ENCODE measurements at regions not wholly inside any gene's neighbourhood (a gene's known extent, or its start where the extent isn't known, plus 50 kb on each side); places are given as distances from the start of the nearest gene placed in this dataset.

GRCh38 chr14:101002738-101003137 is 99.2 kb upstream of the RTL1 start:
- in situ Hi-C loops (cut with MboI; ENCODE audit: low sequenced_read_pairs): no loop called here

- in situ Hi-C loops (cut with MboI; ENCODE audit: low sequenced_read_pairs): no loop called here
Measured at GRCh38 chr14:101004176-101004575, 100.7 kb upstream of the RTL1 start.

GRCh38 chr14:101004954-101005353 is 101.4 kb upstream of the RTL1 start:
- in situ Hi-C loops (cut with MboI; ENCODE audit: low sequenced_read_pairs): no loop called here

GRCh38 chr14:101005447-101005846 is 101.9 kb upstream of the RTL1 start:
- in situ Hi-C loops (cut with MboI; ENCODE audit: low sequenced_read_pairs): no loop called here

- in situ Hi-C loops (cut with MboI; ENCODE audit: low sequenced_read_pairs): no loop called here
Measured at GRCh38 chr14:101006008-101006407, 102.5 kb upstream of the RTL1 start.

- in situ Hi-C loops (cut with MboI; ENCODE audit: low sequenced_read_pairs): no loop called here
Measured at GRCh38 chr14:101007004-101007614, 103.6 kb upstream of the RTL1 start.

- in situ Hi-C loops (cut with MboI; ENCODE audit: low sequenced_read_pairs): no loop called here
Measured at GRCh38 chr14:101007765-101008164, 104.2 kb upstream of the RTL1 start.

- in situ Hi-C loops (cut with MboI; ENCODE audit: low sequenced_read_pairs): no loop called here
Measured at GRCh38 chr14:101008196-101008595, 104.7 kb upstream of the RTL1 start.

GRCh38 chr14:101008631-101009336 is 105.3 kb upstream of the RTL1 start:
- in situ Hi-C loops (cut with MboI; ENCODE audit: low sequenced_read_pairs): no loop called here

- in situ Hi-C loops (cut with MboI; ENCODE audit: low sequenced_read_pairs): no loop called here
Measured at GRCh38 chr14:101009531-101009930, 106.0 kb upstream of the RTL1 start.

GRCh38 chr14:101010293-101010692 is 106.8 kb upstream of the RTL1 start:
- in situ Hi-C loops (cut with MboI; ENCODE audit: low sequenced_read_pairs): no loop called here

- in situ Hi-C loops (cut with MboI; ENCODE audit: low sequenced_read_pairs): no loop called here
Measured at GRCh38 chr14:101010835-101011234, 107.3 kb upstream of the RTL1 start.

- in situ Hi-C loops (cut with MboI; ENCODE audit: low sequenced_read_pairs): no loop called here
Measured at GRCh38 chr14:101017209-101017608, 113.7 kb upstream of the RTL1 start.

GRCh38 chr14:101017806-101018560 is 114.5 kb upstream of the RTL1 start:
- in situ Hi-C loops (cut with MboI; ENCODE audit: low sequenced_read_pairs): no loop called here

GRCh38 chr14:101018561-101019290 is 115.2 kb upstream of the RTL1 start:
- in situ Hi-C loops (cut with MboI; ENCODE audit: low sequenced_read_pairs): no loop called here

GRCh38 chr14:101019541-101019940 is 116.0 kb upstream of the RTL1 start:
- in situ Hi-C loops (cut with MboI; ENCODE audit: low sequenced_read_pairs): no loop called here

GRCh38 chr14:101019990-101020710 is 116.6 kb upstream of the RTL1 start:
- in situ Hi-C loops (cut with MboI; ENCODE audit: low sequenced_read_pairs): no loop called here

GRCh38 chr14:101020834-101021370 is 117.4 kb upstream of the RTL1 start:
- in situ Hi-C loops (cut with MboI; ENCODE audit: low sequenced_read_pairs): no loop called here

- in situ Hi-C loops (cut with MboI; ENCODE audit: low sequenced_read_pairs): no loop called here
Measured at GRCh38 chr14:101022121-101022520, 118.6 kb upstream of the RTL1 start.

GRCh38 chr14:101022916-101023435 is 119.5 kb upstream of the RTL1 start:
- in situ Hi-C loops (cut with MboI; ENCODE audit: low sequenced_read_pairs): no loop called here

All from HL-60/S4 treated with phorbol 12-myristate 13-acetate at 8.2 ng/mL for 4 days and 3 days (cell line).